CD14-positive monocyte (primary cell): ENCODE measurements at regions not wholly inside any gene's neighbourhood (a gene's known extent, or its start where the extent isn't known, plus 50 kb on each side); places are given as distances from the start of the nearest gene placed in this dataset.

Experiments
- DNase-seq, 3 donors: peaks; one replicate each; pipeline ENCODE4 v3.0.0-alpha.2; 2011 to 2022
- H2AFZ ChIP-seq: 2 replicates; pipeline ENCODE4 v1.6.0; 2012; ENCODE audit warnings: mild to moderate bottlenecking, low read depth, low read length, inconsistent platforms; ENCODE audit not compliant: insufficient read depth, poor library complexity, severe bottlenecking
- H3K27ac ChIP-seq, 2 donors: 1 replicate in 1 of 2; 2 replicates in 1 of 2; pipeline ENCODE4 v1.5.1; 2012 to 2013; ENCODE audit warnings: low read length in 2 of 2, control low read depth in 1 of 2, inconsistent platforms in 1 of 2, low read depth in 1 of 2, mild to moderate bottlenecking in 1 of 2
- H3K27me3 ChIP-seq, 2 donors: one replicate each; pipeline versions ENCODE4 v1.6.0 to v1.6.1; 2011 to 2013; ENCODE audit warnings: low read length in 2 of 2; ENCODE audit not compliant: control insufficient read depth in 2 of 2, insufficient read depth in 2 of 2
- H3K36me3 ChIP-seq, 2 donors: replicated peaks in 1 of 2; 1 replicate in 1 of 2; 2 replicates in 1 of 2; pipeline versions ENCODE4 v1.5.1 to v1.6.1; 2012 to 2013; ENCODE audit warnings: low read length in 2 of 2, control low read depth in 1 of 2, inconsistent platforms in 1 of 2, mild to moderate bottlenecking in 1 of 2; ENCODE audit not compliant: insufficient read depth in 2 of 2, control insufficient read depth in 1 of 2
- H3K4me1 ChIP-seq, 2 donors: 1 replicate in 1 of 2; 2 replicates in 1 of 2; pipeline versions ENCODE4 v1.5.1 to v1.6.1; 2012 to 2013; ENCODE audit warnings: low read length in 2 of 2, control low read depth in 1 of 2, inconsistent platforms in 1 of 2, mild to moderate bottlenecking in 1 of 2, moderate library complexity in 1 of 2; ENCODE audit not compliant: insufficient read depth in 2 of 2, control insufficient read depth in 1 of 2
- H3K4me2 ChIP-seq: replicated peaks from 2 replicates; pipeline ENCODE3; 2012; ENCODE audit warnings: low read length, moderate library complexity, mild to moderate bottlenecking; ENCODE audit not compliant: poor library complexity, severe bottlenecking; ENCODE audit errors: extremely low read depth
- H3K4me3 ChIP-seq, 3 experiments: fragments of 200-600 bp in 1 of 3; sonication (generic) in 1 of 3; replicated peaks in 1 of 3; 1 replicate in 2 of 3; 2 replicates in 1 of 3; pipeline ENCODE4 v1.5.1; 2011 to 2013; ENCODE audit warnings: low read length in 3 of 3, mild to moderate bottlenecking in 3 of 3, control low read depth in 2 of 3, low read depth in 2 of 3, inconsistent platforms in 1 of 3, moderate library complexity in 1 of 3
- H3K79me2 ChIP-seq: 2 replicates; pipeline ENCODE4 v1.6.0; 2012; ENCODE audit warnings: mild to moderate bottlenecking, control low read depth, inconsistent platforms, low read length, moderate library complexity; ENCODE audit not compliant: insufficient read depth
- H3K9ac ChIP-seq: 2 replicates; pipeline ENCODE4 v1.6.0; 2017; ENCODE audit warnings: low read length, mild to moderate bottlenecking; ENCODE audit not compliant: insufficient read depth, poor library complexity, severe bottlenecking
- H3K9me3 ChIP-seq, 2 donors: replicated peaks in 1 of 2; 1 replicate in 1 of 2; 2 replicates in 1 of 2; pipeline versions ENCODE4 v1.5.1 to v1.6.1; 2012 to 2013; ENCODE audit warnings: low read length in 2 of 2, control low read depth in 1 of 2; ENCODE audit not compliant: control insufficient read depth in 1 of 2, insufficient read depth in 1 of 2
- H4K20me1 ChIP-seq: 2 replicates; pipeline ENCODE4 v1.6.0; 2012; ENCODE audit warnings: mild to moderate bottlenecking, low read length, control low read depth, moderate library complexity; ENCODE audit not compliant: insufficient read depth
- H3K27ac Mint-ChIP-seq, 7 donors: one replicate each; pipeline ENCODE4 v1.8.0; 2020; ENCODE audit warnings: mild to moderate bottlenecking in 7 of 7, mixed read lengths in 7 of 7, moderate library complexity in 6 of 7, inconsistent platforms in 2 of 7
- H3K27me3 Mint-ChIP-seq, 3 donors: one replicate each; pipeline ENCODE4 v1.8.0; 2021 to 2022; ENCODE audit warnings: low read depth in 3 of 3, mild to moderate bottlenecking in 3 of 3, mixed read lengths in 3 of 3, moderate library complexity in 3 of 3, inconsistent platforms in 1 of 3
- H3K36me3 Mint-ChIP-seq, 2 donors: one replicate each; pipeline ENCODE4 v1.8.0; 2020; ENCODE audit warnings: mixed read lengths in 2 of 2, inconsistent platforms in 1 of 2, mild to moderate bottlenecking in 1 of 2
- H3K4me1 Mint-ChIP-seq: one replicate; pipeline ENCODE4 v1.8.0; 2020; ENCODE audit warnings: mild to moderate bottlenecking, mixed read lengths
- H3K4me3 Mint-ChIP-seq, 2 donors: one replicate each; pipeline ENCODE4 v1.8.0; 2020; ENCODE audit warnings: mild to moderate bottlenecking in 2 of 2, mixed read lengths in 2 of 2, moderate library complexity in 1 of 2
- H3K9me3 Mint-ChIP-seq, 7 donors: one replicate each; pipeline ENCODE4 v1.8.0; 2020 to 2022; ENCODE audit warnings: mixed read lengths in 7 of 7, mild to moderate bottlenecking in 6 of 7, moderate library complexity in 6 of 7, inconsistent platforms in 2 of 7
- CTCF ChIP-seq: fragments of 200-600 bp; IDR thresholded peaks from one replicate; pipeline ENCODE4 v1.8.0; 2022; ENCODE audit warnings: antibody characterized with exemption, mild to moderate bottlenecking
- WGBS: methylation state at CpG from one replicate; pipeline ENCODE4 v1.1.5; 2013; ENCODE audit warnings: missing lambda C conversion rate; ENCODE audit not compliant: insufficient coverage; 5-methylcytosine and 5-hydroxymethylcytosine counted together
- intact Hi-C, 2 donors: fragments of 100-400 bp; cut with micrococcal nuclease; formaldehyde crosslinking; loops; one replicate each; pipeline versions ENCODE4 v1.15.0 to v1.15.1; 2023

GRCh38 chr11:39690856-39691255 is 1768.6 kb downstream of the LRRC4C start:
- no peaks in the 10 kb centered on the region for H4K20me1 ChIP-seq
- H3K36me3 ChIP-seq: no peaks in the 10 kb centered on the region
- Mint-ChIP-seq H3K4me3 (no peak overlapping the region), H3K36me3 (no peaks in the 10 kb centered on the region), H3K27ac (no peak overlapping the region), H3K4me1 (no peaks in the 10 kb centered on the region), H3K27me3 (no peaks in the 10 kb centered on the region), H3K9me3 (peaks cover 0 to 6% (median 3%) of the 10 kb centered on the region in 7 donors)
- no peaks in the 10 kb centered on the region for H3K79me2 ChIP-seq
- no CpG with 5 or more reads among the region's 1 CpG for WGBS
- no peak overlapping the region for H2AFZ ChIP-seq
- no peak overlapping the region for H3K9ac ChIP-seq
- H3K4me3 ChIP-seq: no peak overlapping the region
- H3K27me3 ChIP-seq: no peaks in the 10 kb centered on the region
- intact Hi-C loops: no loop called here
- H3K9me3 ChIP-seq: peaks cover 0 to 2% of the 10 kb centered on the region in 2 donors
- TF ChIP-seq CTCF: no peak
- H3K4me1 ChIP-seq: no peaks in the 10 kb centered on the region
- H3K27ac ChIP-seq: no peak overlapping the region
- DNase-seq: no peak
- no peak overlapping the region for H3K4me2 ChIP-seq

- H3K9me3 ChIP-seq: peaks cover 16 to 17% of the 10 kb centered on the region in 2 donors
- H3K9ac ChIP-seq: no peak overlapping the region
- no peaks in the 10 kb centered on the region for H3K36me3 ChIP-seq
- H4K20me1 ChIP-seq: no peaks in the 10 kb centered on the region
- H3K4me2 ChIP-seq: no peak overlapping the region
- Mint-ChIP-seq H3K27me3 (no peaks in the 10 kb centered on the region), H3K36me3 (no peaks in the 10 kb centered on the region), H3K4me3 (no peak overlapping the region), H3K27ac (no peak overlapping the region), H3K4me1 (no peaks in the 10 kb centered on the region), H3K9me3 (peaks cover 4 to 15% (median 7%) of the 10 kb centered on the region in 7 donors)
- intact Hi-C loops: no loop called here
- no peaks in the 10 kb centered on the region for H3K27me3 ChIP-seq
- H3K79me2 ChIP-seq: no peaks in the 10 kb centered on the region
- H3K27ac ChIP-seq: no peak overlapping the region
- no peak for DNase-seq
- no peak for TF ChIP-seq CTCF
- no peak overlapping the region for H3K4me3 ChIP-seq
- WGBS: 94% methylated on average over 2 of the region's 4 CpGs
- no peak overlapping the region for H2AFZ ChIP-seq
- no peaks in the 10 kb centered on the region for H3K4me1 ChIP-seq
Observed at GRCh38 chr11:39683951-39684554, 1775.4 kb downstream of the LRRC4C start.
